ENCODE measurements at regions not wholly inside any gene's neighbourhood (a gene's known extent, or its start where the extent isn't known, plus 50 kb on each side); places are given as distances from the start of the nearest gene placed in this dataset.

GRCh38 chr10:64113375-64113774 lies 592.2 kb downstream of the REEP3 start:
- TF ChIP-seq EZH2phosphoT487 (IDR thresholded peaks at IDR 0.05): no peak
- no peak for TF ChIP-seq CTCF (IDR thresholded peaks at IDR 0.05)
- no peak for TF ChIP-seq EZH2 (IDR thresholded peaks at IDR 0.05)

Data from neural progenitor cell (in vitro differentiated cells).